ENCODE measurements at regions not wholly inside any gene's neighbourhood (a gene's known extent, or its start where the extent isn't known, plus 50 kb on each side); places are given as distances from the start of the nearest gene placed in this dataset.

DNA sequence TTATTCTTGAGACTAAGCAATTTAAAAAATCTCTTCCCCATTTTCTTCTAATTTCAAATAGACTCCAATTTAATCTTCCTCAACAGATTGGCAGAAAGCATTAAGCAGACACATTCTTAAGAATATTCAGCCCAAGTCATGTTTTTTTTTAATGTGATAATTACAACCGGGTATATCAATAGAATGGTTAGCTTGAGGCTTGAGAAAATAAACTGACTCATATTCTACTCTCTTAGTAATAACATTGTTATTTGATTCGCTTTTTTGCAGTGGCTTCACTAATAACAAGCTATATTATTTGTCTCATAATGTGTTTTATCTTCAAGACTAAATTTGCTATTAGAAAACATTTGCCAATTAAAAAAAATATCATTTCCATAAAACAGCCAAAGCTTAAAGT lies 488.6 kb upstream of the RGS18 start:
- TF ChIP-seq, protein P1, sequence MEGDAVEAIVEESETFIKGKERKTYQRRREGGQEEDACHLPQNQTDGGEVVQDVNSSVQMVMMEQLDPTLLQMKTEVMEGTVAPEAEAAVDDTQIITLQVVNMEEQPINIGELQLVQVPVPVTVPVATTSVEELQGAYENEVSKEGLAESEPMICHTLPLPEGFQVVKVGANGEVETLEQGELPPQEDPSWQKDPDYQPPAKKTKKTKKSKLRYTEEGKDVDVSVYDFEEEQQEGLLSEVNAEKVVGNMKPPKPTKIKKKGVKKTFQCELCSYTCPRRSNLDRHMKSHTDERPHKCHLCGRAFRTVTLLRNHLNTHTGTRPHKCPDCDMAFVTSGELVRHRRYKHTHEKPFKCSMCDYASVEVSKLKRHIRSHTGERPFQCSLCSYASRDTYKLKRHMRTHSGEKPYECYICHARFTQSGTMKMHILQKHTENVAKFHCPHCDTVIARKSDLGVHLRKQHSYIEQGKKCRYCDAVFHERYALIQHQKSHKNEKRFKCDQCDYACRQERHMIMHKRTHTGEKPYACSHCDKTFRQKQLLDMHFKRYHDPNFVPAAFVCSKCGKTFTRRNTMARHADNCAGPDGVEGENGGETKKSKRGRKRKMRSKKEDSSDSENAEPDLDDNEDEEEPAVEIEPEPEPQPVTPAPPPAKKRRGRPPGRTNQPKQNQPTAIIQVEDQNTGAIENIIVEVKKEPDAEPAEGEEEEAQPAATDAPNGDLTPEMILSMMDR (conservative IDR thresholded peaks at IDR 0.05 in 1 of 2, IDR thresholded peaks at IDR 0.05 in 1 of 2; ENCODE audit: low read depth in 1 of 2, low read length in 2 of 2), result no peak
- TF ChIP-seq EZH2 (IDR thresholded peaks at IDR 0.05; ENCODE audit: low read length, missing control alignments), result no peak

All from fibroblast of lung (primary cell).